H9 (cell line): ENCODE measurements at regions not wholly inside any gene's neighbourhood (a gene's known extent, or its start where the extent isn't known, plus 50 kb on each side); places are given as distances from the start of the nearest gene placed in this dataset.

Source experiments
- DNase-seq: peaks from one replicate; pipeline ENCODE4 v3.0.0-alpha.2; 2017
- H2AFZ ChIP-seq: one replicate; pipeline ENCODE4 v1.6.1; 2013; ENCODE audit warnings: mild to moderate bottlenecking, low read length, control low read depth, moderate library complexity
- H2AK5ac ChIP-seq: 2 replicates; pipeline ENCODE4 v1.6.1; 2013; ENCODE audit warnings: low read length, control low read depth, mixed read lengths; ENCODE audit not compliant: insufficient read length
- H2BK120ac ChIP-seq: one replicate; pipeline ENCODE4 v1.6.1; 2013; ENCODE audit warnings: low read depth, mild to moderate bottlenecking, low read length, control low read depth, inconsistent platforms; ENCODE audit not compliant: poor library complexity, severe bottlenecking
- H2BK12ac ChIP-seq: 2 replicates; pipeline ENCODE4 v1.6.1; 2013; ENCODE audit warnings: low read length, control low read depth, mixed read lengths, low read depth; ENCODE audit not compliant: insufficient read length
- H2BK15ac ChIP-seq: 2 replicates; pipeline ENCODE4 v1.6.1; 2013; ENCODE audit warnings: low read depth, low read length, control low read depth
- H2BK20ac ChIP-seq: one replicate; pipeline ENCODE4 v1.6.1; 2013; ENCODE audit warnings: low read depth, mild to moderate bottlenecking, low read length, control low read depth, inconsistent platforms; ENCODE audit not compliant: poor library complexity, severe bottlenecking
- H2BK5ac ChIP-seq: 2 replicates; pipeline ENCODE4 v1.6.1; 2013; ENCODE audit warnings: low read length, control low read depth, mixed read lengths; ENCODE audit not compliant: insufficient read length
- H3K14ac ChIP-seq: 2 replicates; pipeline ENCODE4 v1.6.1; 2013; ENCODE audit warnings: low read length, control low read depth; ENCODE audit not compliant: insufficient read depth
- H3K18ac ChIP-seq: 2 replicates; pipeline ENCODE4 v1.6.1; 2013; ENCODE audit warnings: low read depth, mild to moderate bottlenecking, mixed read lengths, low read length, control low read depth; ENCODE audit not compliant: insufficient read length
- H3K23ac ChIP-seq: 2 replicates; pipeline ENCODE4 v1.6.1; 2013; ENCODE audit warnings: low read length, control low read depth, mixed read lengths, low read depth; ENCODE audit not compliant: insufficient read length
- H3K23me2 ChIP-seq: 2 replicates; pipeline ENCODE4 v1.6.1; 2013; ENCODE audit warnings: low read depth, mild to moderate bottlenecking, mixed read lengths, low read length, control low read depth; ENCODE audit not compliant: insufficient read length, poor library complexity, severe bottlenecking
- H3K27ac ChIP-seq: 2 replicates; pipeline ENCODE4 v1.5.1; 2013; ENCODE audit warnings: low read length, control low read depth, mixed read lengths, low read depth; ENCODE audit not compliant: insufficient read length
- H3K27me3 ChIP-seq: 2 replicates; pipeline ENCODE4 v1.6.1; 2013; ENCODE audit warnings: low read length, control low read depth, inconsistent platforms; ENCODE audit not compliant: insufficient read depth
- H3K4ac ChIP-seq: 2 replicates; pipeline ENCODE4 v1.6.1; 2013; ENCODE audit warnings: low read depth, mild to moderate bottlenecking, control low read depth, inconsistent platforms, low read length, moderate library complexity
- H3K4me1 ChIP-seq: 2 replicates; pipeline ENCODE4 v1.6.1; 2013; ENCODE audit warnings: low read length, control low read depth, inconsistent platforms; ENCODE audit not compliant: insufficient read depth
- H3K4me2 ChIP-seq: 2 replicates; pipeline ENCODE4 v1.6.1; 2013; ENCODE audit warnings: low read length, control low read depth, mixed read lengths; ENCODE audit not compliant: insufficient read length, insufficient read depth
- H3K56ac ChIP-seq: 2 replicates; pipeline ENCODE4 v1.6.1; 2013; ENCODE audit warnings: low read depth, mild to moderate bottlenecking, mixed read lengths, low read length, control low read depth; ENCODE audit not compliant: insufficient read length
- H3K79me1 ChIP-seq: 2 replicates; pipeline ENCODE4 v1.6.1; 2013; ENCODE audit warnings: low read depth, mild to moderate bottlenecking, moderate library complexity, low read length, control low read depth, inconsistent platforms; ENCODE audit not compliant: insufficient read depth, poor library complexity, severe bottlenecking
- H3K79me2 ChIP-seq: 2 replicates; pipeline ENCODE4 v1.6.1; 2013; ENCODE audit warnings: low read length, control low read depth, inconsistent platforms; ENCODE audit not compliant: insufficient read depth
- H3K9ac ChIP-seq: 2 replicates; pipeline ENCODE4 v1.6.1; 2013; ENCODE audit warnings: low read length, control low read depth, mixed read lengths; ENCODE audit not compliant: insufficient read length; ENCODE audit errors: extremely low read depth
- H3K9me3 ChIP-seq: one replicate; pipeline ENCODE4 v1.6.1; 2013; ENCODE audit warnings: low read depth, low read length, inconsistent platforms; ENCODE audit not compliant: control insufficient read depth
- H3T11ph ChIP-seq: one replicate; pipeline ENCODE4 v1.6.1; 2013; ENCODE audit warnings: mild to moderate bottlenecking, low read length, control low read depth, inconsistent platforms
- H4K20me1 ChIP-seq: one replicate; pipeline ENCODE4 v1.6.1; 2013; ENCODE audit not compliant: control insufficient read depth, insufficient read length, insufficient read depth
- H4K5ac ChIP-seq: 2 replicates; pipeline ENCODE4 v1.6.1; 2013; ENCODE audit warnings: low read depth, mild to moderate bottlenecking, mixed read lengths, low read length, control low read depth; ENCODE audit not compliant: insufficient read length
- H4K8ac ChIP-seq: replicated peaks from 2 replicates; pipeline ENCODE4 v1.6.1; 2013; ENCODE audit warnings: low read length, control low read depth, mixed read lengths, low read depth; ENCODE audit not compliant: insufficient read length
- H4K91ac ChIP-seq: 2 replicates; pipeline ENCODE4 v1.6.1; 2013; ENCODE audit warnings: low read depth, mild to moderate bottlenecking, moderate library complexity, mixed read lengths, low read length, control low read depth; ENCODE audit not compliant: insufficient read length
- H3K27ac Mint-ChIP-seq, 3 experiments: 2 replicates in 2 of 3; 3 replicates in 1 of 3; pipeline ENCODE4 v1.8.0; 2020 to 2021; ENCODE audit warnings: mixed read lengths in 3 of 3, mild to moderate bottlenecking in 1 of 3, moderate library complexity in 1 of 3
- H3K27me3 Mint-ChIP-seq: 2 replicates; pipeline ENCODE4 v1.8.0; 2021; ENCODE audit warnings: low read depth, mild to moderate bottlenecking, moderate library complexity, mixed read lengths
- H3K36me3 Mint-ChIP-seq, 3 experiments: 2 replicates in 2 of 3; 3 replicates in 1 of 3; pipeline ENCODE4 v1.8.0; 2020 to 2021; ENCODE audit warnings: low read depth in 3 of 3, mixed read lengths in 3 of 3; ENCODE audit not compliant: insufficient read depth in 1 of 3
- H3K4me1 Mint-ChIP-seq, 2 experiments: 2 replicates each; pipeline ENCODE4 v1.8.0; 2020; ENCODE audit warnings: mixed read lengths in 2 of 2
- H3K4me3 Mint-ChIP-seq, 2 experiments: 2 replicates in 1 of 2; 3 replicates in 1 of 2; pipeline ENCODE4 v1.8.0; 2020 to 2021; ENCODE audit warnings: mild to moderate bottlenecking in 2 of 2, mixed read lengths in 2 of 2, moderate library complexity in 1 of 2
- H3K9me3 Mint-ChIP-seq, 2 experiments: 2 replicates in 1 of 2; 3 replicates in 1 of 2; pipeline ENCODE4 v1.8.0; 2020; ENCODE audit warnings: mild to moderate bottlenecking in 2 of 2, mixed read lengths in 2 of 2, moderate library complexity in 1 of 2
- WGBS: extraction: QIAGEN DNeasy Blood & Tissue Kit; methylation state at CpG from one replicate; pipeline ENCODE4 v1.1.7; 2013; ENCODE audit warnings: missing lambda C conversion rate, low lambda C conversion rate, mixed read lengths; ENCODE audit not compliant: insufficient read length; ENCODE audit errors: extremely low coverage; 5-methylcytosine and 5-hydroxymethylcytosine counted together
- TF ChIP-seq, protein P1 (sequence below): fragments of 200-600 bp; sonication (generic); conservative IDR thresholded peaks from 3 replicates; pipeline ENCODE4 v1.8.0; 2021; ENCODE audit warnings: antibody characterized with exemption, mild to moderate bottlenecking

DNA sequence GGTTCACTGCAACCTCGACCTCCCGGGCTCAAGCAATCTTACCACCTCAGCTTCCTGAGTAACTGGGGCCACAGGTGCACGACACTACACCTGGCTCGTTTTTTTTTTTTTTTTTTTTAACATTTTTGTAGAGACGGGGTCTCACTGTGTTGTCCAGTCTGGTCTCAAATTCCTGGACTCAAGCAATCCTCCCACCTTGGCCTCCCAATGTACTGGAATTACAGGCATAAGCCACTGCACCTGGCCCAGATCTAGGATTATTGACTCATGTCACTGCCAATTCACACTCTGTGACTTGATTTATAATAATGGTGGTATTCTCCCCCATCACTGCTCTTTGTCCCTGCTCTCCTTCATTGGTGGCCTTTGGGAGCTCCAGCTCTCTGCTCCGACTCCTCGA lies 145.1 kb downstream of the PTPRU start:
- peaks cover 13 to 38% (median 18%) of the 10 kb centered on the region in 3 experiments for H3K36me3 Mint-ChIP-seq
- no peaks in the 10 kb centered on the region for H3K79me2 ChIP-seq
- no peak overlapping the region for H3K27ac ChIP-seq
- H4K91ac ChIP-seq = no peak overlapping the region
- H3K27me3 Mint-ChIP-seq = peaks cover 4% of the 10 kb centered on the region
- no peak overlapping the region for H3K27ac Mint-ChIP-seq
- H3K4me1 ChIP-seq = no peaks in the 10 kb centered on the region
- no peaks in the 10 kb centered on the region for H3K79me1 ChIP-seq
- H3K23ac ChIP-seq = no peak overlapping the region
- H2BK20ac ChIP-seq = no peak overlapping the region
- no CpG with 5 or more reads among the region's 7 CpGs for WGBS
- TF ChIP-seq, protein P1, sequence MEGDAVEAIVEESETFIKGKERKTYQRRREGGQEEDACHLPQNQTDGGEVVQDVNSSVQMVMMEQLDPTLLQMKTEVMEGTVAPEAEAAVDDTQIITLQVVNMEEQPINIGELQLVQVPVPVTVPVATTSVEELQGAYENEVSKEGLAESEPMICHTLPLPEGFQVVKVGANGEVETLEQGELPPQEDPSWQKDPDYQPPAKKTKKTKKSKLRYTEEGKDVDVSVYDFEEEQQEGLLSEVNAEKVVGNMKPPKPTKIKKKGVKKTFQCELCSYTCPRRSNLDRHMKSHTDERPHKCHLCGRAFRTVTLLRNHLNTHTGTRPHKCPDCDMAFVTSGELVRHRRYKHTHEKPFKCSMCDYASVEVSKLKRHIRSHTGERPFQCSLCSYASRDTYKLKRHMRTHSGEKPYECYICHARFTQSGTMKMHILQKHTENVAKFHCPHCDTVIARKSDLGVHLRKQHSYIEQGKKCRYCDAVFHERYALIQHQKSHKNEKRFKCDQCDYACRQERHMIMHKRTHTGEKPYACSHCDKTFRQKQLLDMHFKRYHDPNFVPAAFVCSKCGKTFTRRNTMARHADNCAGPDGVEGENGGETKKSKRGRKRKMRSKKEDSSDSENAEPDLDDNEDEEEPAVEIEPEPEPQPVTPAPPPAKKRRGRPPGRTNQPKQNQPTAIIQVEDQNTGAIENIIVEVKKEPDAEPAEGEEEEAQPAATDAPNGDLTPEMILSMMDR = no peak
- no peak overlapping the region for H3K4ac ChIP-seq
- no peaks in the 10 kb centered on the region for H4K20me1 ChIP-seq
- no peak overlapping the region for H4K8ac ChIP-seq
- peaks cover 8 to 11% of the 10 kb centered on the region in 2 experiments for H3K4me1 Mint-ChIP-seq
- peaks cover 35 to 42% of the 10 kb centered on the region in 2 experiments for H3K9me3 Mint-ChIP-seq
- H3K56ac ChIP-seq = no peak overlapping the region
- H3K4me2 ChIP-seq = no peak overlapping the region
- H2BK5ac ChIP-seq = no peak overlapping the region
- H3K27me3 ChIP-seq = no peaks in the 10 kb centered on the region
- no peak overlapping the region for H3T11ph ChIP-seq
- no peak overlapping the region for H2AK5ac ChIP-seq
- DNase-seq = no peak
- no peak overlapping the region for H3K14ac ChIP-seq
- H4K5ac ChIP-seq = no peak overlapping the region
- no peak overlapping the region for H2BK120ac ChIP-seq
- H3K9me3 ChIP-seq = peaks cover 6% of the 10 kb centered on the region
- H3K4me3 Mint-ChIP-seq = no peak overlapping the region
- H2AFZ ChIP-seq = no peak overlapping the region
- H2BK15ac ChIP-seq = no peak overlapping the region
- H3K18ac ChIP-seq = no peak overlapping the region
- no peaks in the 10 kb centered on the region for H3K23me2 ChIP-seq
- H2BK12ac ChIP-seq = no peak overlapping the region
- no peak overlapping the region for H3K9ac ChIP-seq
